ENCODE measurements at regions not wholly inside any gene's neighbourhood (a gene's known extent, or its start where the extent isn't known, plus 50 kb on each side); places are given as distances from the start of the nearest gene placed in this dataset.

DNA sequence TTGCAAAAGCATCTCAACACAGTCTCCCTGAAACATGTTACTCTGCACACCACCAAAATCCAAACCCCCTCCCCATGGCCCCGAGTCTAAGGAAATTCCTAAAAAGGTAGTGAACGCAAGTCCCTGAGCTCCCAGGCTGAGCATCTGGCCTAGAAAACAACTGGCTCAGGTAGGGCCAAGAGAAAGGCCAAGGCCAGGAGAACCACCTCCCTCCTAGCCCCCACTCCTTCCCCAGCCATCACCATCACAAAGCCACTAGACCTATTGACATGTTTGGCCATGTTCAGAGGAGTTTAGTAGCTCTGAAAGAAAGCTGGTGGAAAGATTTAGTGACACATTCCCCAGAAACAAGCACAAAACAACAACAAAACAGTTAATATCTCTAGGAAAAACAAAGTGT lies 220.0 kb upstream of the PSMD7 start:
- Histone ChIP-seq H3K9me3 (ENCODE audit: control insufficient read depth, low read length) (no peaks in the 10 kb centered on the region), H3K4me3 (ENCODE audit: insufficient read depth, low read depth, low read length) (no peak overlapping the region), H3K27ac (ENCODE audit: insufficient read depth, low read depth, low read length, poor library complexity, severe bottlenecking) (no peak overlapping the region), H3K36me3 (ENCODE audit: control insufficient read depth, insufficient read depth, low read length) (no peaks in the 10 kb centered on the region), H3K27me3 (ENCODE audit: control insufficient read depth, insufficient read depth, low read length, poor library complexity, severe bottlenecking) (no peaks in the 10 kb centered on the region), H3K4me1 (ENCODE audit: control insufficient read depth, insufficient read depth, low read length) (no peaks in the 10 kb centered on the region)
- 87 to 100% methylated on average over 2 of the region's 2 CpGs for WGBS, 2 experiments

DNA sequence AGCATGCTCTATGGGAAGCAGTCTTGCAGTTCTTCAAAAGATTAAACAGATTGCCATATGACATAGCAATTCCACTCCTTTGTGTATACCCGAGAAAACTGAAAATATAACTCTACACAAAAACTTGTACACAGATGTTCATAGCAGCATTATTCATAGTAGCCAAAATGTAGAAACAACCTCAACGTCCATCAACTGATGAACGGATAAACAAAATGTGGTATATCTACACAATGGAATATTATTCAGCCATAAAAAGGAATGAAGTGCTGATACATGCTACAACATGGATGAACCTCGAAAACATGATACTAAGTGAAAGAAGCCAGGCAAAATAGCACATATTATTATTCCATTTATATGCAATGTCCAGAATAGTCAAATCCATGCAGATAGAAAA lies 221.2 kb upstream of the PSMD7 start:
- H3K36me3 ChIP-seq (ENCODE audit: control insufficient read depth, insufficient read depth, low read length) = no peaks in the 10 kb centered on the region
- no peak overlapping the region for H3K27ac ChIP-seq (ENCODE audit: insufficient read depth, low read depth, low read length, poor library complexity, severe bottlenecking)
- H3K9me3 ChIP-seq (ENCODE audit: control insufficient read depth, low read length) = no peaks in the 10 kb centered on the region
- H3K4me1 ChIP-seq (ENCODE audit: control insufficient read depth, insufficient read depth, low read length) = no peaks in the 10 kb centered on the region
- H3K27me3 ChIP-seq (ENCODE audit: control insufficient read depth, insufficient read depth, low read length, poor library complexity, severe bottlenecking) = no peaks in the 10 kb centered on the region
- H3K4me3 ChIP-seq (ENCODE audit: insufficient read depth, low read depth, low read length) = no peak overlapping the region
- WGBS, 2 experiments = 87 to 95% methylated on average over 2 to 4 of the region's 4 CpGs

DNA sequence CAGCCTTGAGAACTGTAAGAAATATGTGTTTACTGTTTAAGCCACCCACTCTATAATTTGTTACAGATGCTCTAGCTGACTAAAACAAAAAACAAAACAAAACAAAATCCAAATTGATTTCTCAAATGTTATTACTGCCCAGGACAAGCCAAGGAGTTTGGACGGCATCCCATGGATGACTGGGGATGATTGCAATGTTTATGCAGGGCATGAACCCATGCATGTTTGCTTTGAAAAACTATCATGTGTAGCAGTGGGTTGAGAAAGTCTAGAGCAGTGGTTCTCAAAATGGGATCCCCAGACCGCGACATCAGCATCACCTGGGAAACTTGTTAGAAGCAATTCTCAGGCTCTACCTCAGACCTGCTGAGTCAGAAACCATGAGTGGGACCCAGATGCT lies 223.2 kb upstream of the PSMD7 start:
- WGBS, 2 experiments = 94 to 98% methylated on average over 3 of the region's 3 CpGs
- Histone ChIP-seq H3K27ac (ENCODE audit: insufficient read depth, low read depth, low read length, poor library complexity, severe bottlenecking) (no peak overlapping the region), H3K4me3 (ENCODE audit: insufficient read depth, low read depth, low read length) (no peak overlapping the region), H3K36me3 (ENCODE audit: control insufficient read depth, insufficient read depth, low read length) (no peaks in the 10 kb centered on the region), H3K27me3 (ENCODE audit: control insufficient read depth, insufficient read depth, low read length, poor library complexity, severe bottlenecking) (no peaks in the 10 kb centered on the region), H3K9me3 (ENCODE audit: control insufficient read depth, low read length) (no peaks in the 10 kb centered on the region), H3K4me1 (ENCODE audit: control insufficient read depth, insufficient read depth, low read length) (no peaks in the 10 kb centered on the region)

DNA sequence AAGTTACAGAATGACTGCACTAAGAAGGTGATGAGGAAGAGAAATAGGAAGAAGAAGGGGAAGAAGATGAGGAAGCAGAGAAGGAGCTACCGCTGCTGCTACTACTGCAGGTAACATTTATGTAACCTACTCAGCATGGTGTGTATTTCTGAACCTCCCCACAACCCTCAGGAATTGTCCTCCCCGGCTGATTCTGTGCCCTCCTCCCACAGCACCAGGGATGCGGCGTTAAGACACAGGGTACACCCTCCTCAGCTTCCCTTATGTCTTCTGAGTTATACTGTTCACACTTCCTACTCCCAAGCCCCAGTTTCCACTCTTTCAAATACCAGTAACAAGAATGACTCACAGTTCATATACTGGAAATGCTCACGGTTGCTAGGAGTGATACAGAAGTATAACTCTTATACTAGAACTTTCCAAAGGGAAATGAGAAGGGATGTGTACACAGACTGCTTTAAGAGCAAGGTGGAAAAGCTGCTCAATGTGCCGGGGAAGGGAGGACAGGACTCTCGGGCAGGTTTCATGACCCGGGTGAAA lies 224.5 kb upstream of the PSMD7 start:
- no peaks in the 10 kb centered on the region for H3K27me3 ChIP-seq (ENCODE audit: control insufficient read depth, insufficient read depth, low read length, poor library complexity, severe bottlenecking)
- no peak overlapping the region for H3K27ac ChIP-seq (ENCODE audit: insufficient read depth, low read depth, low read length, poor library complexity, severe bottlenecking)
- H3K36me3 ChIP-seq (ENCODE audit: control insufficient read depth, insufficient read depth, low read length) = no peaks in the 10 kb centered on the region
- peaks cover 3% of the 10 kb centered on the region for H3K4me1 ChIP-seq (ENCODE audit: control insufficient read depth, insufficient read depth, low read length)
- no peak overlapping the region for H3K4me3 ChIP-seq (ENCODE audit: insufficient read depth, low read depth, low read length)
- 91 to 94% methylated on average over 7 to 8 of the region's 8 CpGs for WGBS, 2 experiments
- no peaks in the 10 kb centered on the region for H3K9me3 ChIP-seq (ENCODE audit: control insufficient read depth, low read length)

DNA sequence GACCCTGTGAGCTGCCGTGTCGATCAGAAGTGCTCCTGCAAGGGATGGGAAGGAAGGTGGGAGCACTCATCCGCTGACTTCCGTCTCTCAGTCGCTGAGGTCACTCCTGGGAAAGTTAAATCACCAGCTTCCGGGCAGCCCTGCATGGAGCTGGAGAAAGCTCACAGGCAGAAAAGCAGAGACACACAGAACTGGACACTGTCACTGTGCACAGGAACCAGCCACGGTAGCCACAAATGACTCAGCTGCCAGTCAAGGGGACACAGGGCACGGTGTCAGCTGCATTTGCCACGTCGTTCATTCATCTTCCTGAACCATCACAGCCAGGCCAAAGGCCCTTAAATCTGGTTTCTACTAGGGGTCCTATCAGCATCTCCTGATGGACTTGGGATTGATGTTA lies 226.4 kb upstream of the PSMD7 start:
- no peak overlapping the region for H3K27ac ChIP-seq (ENCODE audit: insufficient read depth, low read depth, low read length, poor library complexity, severe bottlenecking)
- no peaks in the 10 kb centered on the region for H3K36me3 ChIP-seq (ENCODE audit: control insufficient read depth, insufficient read depth, low read length)
- H3K9me3 ChIP-seq (ENCODE audit: control insufficient read depth, low read length) = no peaks in the 10 kb centered on the region
- H3K4me3 ChIP-seq (ENCODE audit: insufficient read depth, low read depth, low read length) = no peak overlapping the region
- H3K27me3 ChIP-seq (ENCODE audit: control insufficient read depth, insufficient read depth, low read length, poor library complexity, severe bottlenecking) = no peaks in the 10 kb centered on the region
- 84 to 88% methylated on average over 10 of the region's 10 CpGs for WGBS, 2 experiments
- H3K4me1 ChIP-seq (ENCODE audit: control insufficient read depth, insufficient read depth, low read length) = peaks cover 21% of the 10 kb centered on the region

DNA sequence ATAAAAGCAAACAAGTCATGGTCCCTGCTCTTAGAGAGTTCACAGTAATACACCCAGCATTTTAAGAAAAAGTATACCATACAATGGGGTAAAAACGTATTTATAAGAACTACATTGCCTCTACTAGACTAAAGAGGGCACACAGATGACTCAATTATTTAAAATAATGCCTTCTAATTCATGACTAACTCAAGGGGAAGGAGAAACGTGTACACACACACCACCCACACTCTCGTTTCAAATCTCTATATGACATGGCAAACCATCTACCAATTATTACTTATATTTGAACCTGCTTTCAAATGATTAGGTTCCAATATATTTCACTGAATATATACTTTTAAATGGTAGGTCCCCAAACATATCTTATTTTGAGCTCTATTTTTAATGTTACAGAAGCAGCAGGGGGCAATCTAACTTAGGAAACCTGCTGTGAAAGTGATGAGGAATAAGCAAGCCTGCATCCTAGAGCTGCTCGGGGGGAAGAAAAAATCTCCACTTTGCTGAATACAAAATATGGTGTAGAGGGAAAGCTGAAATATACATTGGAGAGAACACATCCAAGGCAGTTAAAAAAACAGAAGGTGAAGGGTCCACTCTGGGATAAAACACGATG lies 232.4 kb upstream of the PSMD7 start:
- 85 to 87% methylated on average over 3 to 5 of the region's 5 CpGs for WGBS, 2 experiments
- H3K27me3 ChIP-seq (ENCODE audit: control insufficient read depth, insufficient read depth, low read length, poor library complexity, severe bottlenecking) = no peaks in the 10 kb centered on the region
- H3K27ac ChIP-seq (ENCODE audit: insufficient read depth, low read depth, low read length, poor library complexity, severe bottlenecking) = no peak overlapping the region
- no peaks in the 10 kb centered on the region for H3K9me3 ChIP-seq (ENCODE audit: control insufficient read depth, low read length)
- peaks cover 25% of the 10 kb centered on the region for H3K4me1 ChIP-seq (ENCODE audit: control insufficient read depth, insufficient read depth, low read length)
- no peak overlapping the region for H3K4me3 ChIP-seq (ENCODE audit: insufficient read depth, low read depth, low read length)
- H3K36me3 ChIP-seq (ENCODE audit: control insufficient read depth, insufficient read depth, low read length) = no peaks in the 10 kb centered on the region

DNA sequence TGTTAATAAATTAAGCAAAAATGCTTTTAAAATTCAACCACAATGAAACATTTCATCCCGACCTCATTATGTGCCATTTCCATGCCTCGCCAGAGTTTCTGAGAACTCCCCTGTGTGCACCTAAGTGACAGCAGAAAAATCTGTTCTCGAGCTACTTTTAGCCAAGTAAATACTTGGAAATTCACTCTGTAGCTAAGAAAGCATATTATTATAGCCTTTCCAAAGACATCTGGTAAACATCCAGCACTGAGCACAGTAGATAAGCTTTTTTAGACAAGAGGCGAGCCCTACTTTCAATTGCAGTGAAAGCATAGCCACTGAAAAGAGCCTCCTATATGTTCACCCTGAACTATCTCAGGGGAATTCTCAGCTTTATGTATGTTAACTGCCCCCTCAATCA lies 242.8 kb upstream of the PSMD7 start:
- H3K4me3 ChIP-seq (ENCODE audit: insufficient read depth, low read depth, low read length) = no peak overlapping the region
- no peaks in the 10 kb centered on the region for H3K36me3 ChIP-seq (ENCODE audit: control insufficient read depth, insufficient read depth, low read length)
- H3K27ac ChIP-seq (ENCODE audit: insufficient read depth, low read depth, low read length, poor library complexity, severe bottlenecking) = no peak overlapping the region
- no peaks in the 10 kb centered on the region for H3K4me1 ChIP-seq (ENCODE audit: control insufficient read depth, insufficient read depth, low read length)
- no peaks in the 10 kb centered on the region for H3K27me3 ChIP-seq (ENCODE audit: control insufficient read depth, insufficient read depth, low read length, poor library complexity, severe bottlenecking)
- H3K9me3 ChIP-seq (ENCODE audit: control insufficient read depth, low read length) = no peaks in the 10 kb centered on the region
- WGBS, 2 experiments = 94 to 95% methylated on average over 4 of the region's 4 CpGs

DNA sequence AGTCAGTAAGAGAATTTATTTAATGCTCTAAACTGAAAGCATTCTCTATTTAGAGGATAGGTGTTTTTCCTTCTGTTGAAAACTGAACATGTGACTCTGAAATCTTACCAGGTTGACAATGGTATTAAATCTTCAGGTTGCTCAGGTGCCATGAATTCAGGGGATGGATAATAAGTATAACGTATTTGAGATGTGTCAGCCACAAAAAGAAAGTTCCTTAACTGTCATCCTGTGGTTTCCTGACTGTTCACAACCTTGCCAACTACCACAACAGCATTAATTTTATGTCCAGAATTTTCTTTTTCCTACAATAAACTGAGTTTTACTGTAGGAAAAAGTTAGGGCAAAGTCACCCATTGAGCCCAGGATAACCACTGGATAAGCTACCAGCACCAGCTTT lies 243.3 kb upstream of the PSMD7 start:
- no peak overlapping the region for H3K27ac ChIP-seq (ENCODE audit: insufficient read depth, low read depth, low read length, poor library complexity, severe bottlenecking)
- H3K36me3 ChIP-seq (ENCODE audit: control insufficient read depth, insufficient read depth, low read length) = no peaks in the 10 kb centered on the region
- no peaks in the 10 kb centered on the region for H3K27me3 ChIP-seq (ENCODE audit: control insufficient read depth, insufficient read depth, low read length, poor library complexity, severe bottlenecking)
- WGBS, 2 experiments = 100% methylated on average over 1 of the region's 1 CpG
- H3K4me3 ChIP-seq (ENCODE audit: insufficient read depth, low read depth, low read length) = no peak overlapping the region
- H3K9me3 ChIP-seq (ENCODE audit: control insufficient read depth, low read length) = no peaks in the 10 kb centered on the region
- H3K4me1 ChIP-seq (ENCODE audit: control insufficient read depth, insufficient read depth, low read length) = no peaks in the 10 kb centered on the region

DNA sequence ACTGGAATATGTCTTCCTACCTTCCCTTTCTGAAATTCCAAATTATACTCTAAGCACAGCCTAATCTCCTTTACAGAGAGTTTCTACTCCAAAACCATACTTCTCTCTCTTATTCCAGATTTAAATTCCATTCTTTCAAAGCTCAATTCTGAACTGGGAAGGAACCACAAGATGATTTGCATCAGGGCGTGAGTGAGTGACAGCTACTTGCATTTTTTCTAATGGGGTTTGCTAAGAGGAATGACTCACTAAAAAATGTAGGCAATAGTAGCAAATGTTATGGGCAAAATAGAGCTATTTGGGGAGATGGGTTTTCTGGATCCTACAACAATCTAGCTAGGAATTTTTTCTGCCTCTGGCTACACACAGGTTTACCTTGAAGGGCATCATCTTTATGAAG lies 244.6 kb upstream of the PSMD7 start:
- WGBS, 2 experiments = 94 to 95% methylated on average over 1 of the region's 1 CpG
- H3K27ac ChIP-seq (ENCODE audit: insufficient read depth, low read depth, low read length, poor library complexity, severe bottlenecking) = no peak overlapping the region
- no peaks in the 10 kb centered on the region for H3K27me3 ChIP-seq (ENCODE audit: control insufficient read depth, insufficient read depth, low read length, poor library complexity, severe bottlenecking)
- no peak overlapping the region for H3K4me3 ChIP-seq (ENCODE audit: insufficient read depth, low read depth, low read length)
- H3K36me3 ChIP-seq (ENCODE audit: control insufficient read depth, insufficient read depth, low read length) = no peaks in the 10 kb centered on the region
- no peaks in the 10 kb centered on the region for H3K9me3 ChIP-seq (ENCODE audit: control insufficient read depth, low read length)
- H3K4me1 ChIP-seq (ENCODE audit: control insufficient read depth, insufficient read depth, low read length) = no peaks in the 10 kb centered on the region

DNA sequence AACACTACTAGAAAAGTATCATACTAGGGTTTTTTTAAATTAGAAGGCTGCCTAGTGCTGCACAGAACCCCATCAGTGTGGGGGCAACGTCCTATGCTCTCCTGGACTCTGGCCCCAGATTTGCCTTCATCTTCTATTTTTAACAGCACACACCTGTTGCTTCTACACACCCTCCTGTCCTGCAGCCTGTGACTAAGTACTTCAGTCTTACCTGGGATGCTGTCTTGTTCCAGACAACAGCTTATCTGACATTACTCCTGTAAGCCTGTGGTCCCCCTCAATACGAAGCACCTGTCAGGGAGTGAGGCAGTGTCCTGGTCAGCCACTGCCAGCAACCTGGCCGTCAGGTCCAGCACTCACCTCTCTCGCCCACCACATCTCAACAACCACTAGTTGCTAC lies 247.6 kb upstream of the PSMD7 start:
- Histone ChIP-seq H3K36me3 (ENCODE audit: control insufficient read depth, insufficient read depth, low read length) (no peaks in the 10 kb centered on the region), H3K27me3 (ENCODE audit: control insufficient read depth, insufficient read depth, low read length, poor library complexity, severe bottlenecking) (no peaks in the 10 kb centered on the region), H3K4me1 (ENCODE audit: control insufficient read depth, insufficient read depth, low read length) (no peaks in the 10 kb centered on the region), H3K27ac (ENCODE audit: insufficient read depth, low read depth, low read length, poor library complexity, severe bottlenecking) (no peak overlapping the region), H3K4me3 (ENCODE audit: insufficient read depth, low read depth, low read length) (no peak overlapping the region), H3K9me3 (ENCODE audit: control insufficient read depth, low read length) (no peaks in the 10 kb centered on the region)
- WGBS, 2 experiments = 92 to 94% methylated on average over 4 of the region's 4 CpGs

DNA sequence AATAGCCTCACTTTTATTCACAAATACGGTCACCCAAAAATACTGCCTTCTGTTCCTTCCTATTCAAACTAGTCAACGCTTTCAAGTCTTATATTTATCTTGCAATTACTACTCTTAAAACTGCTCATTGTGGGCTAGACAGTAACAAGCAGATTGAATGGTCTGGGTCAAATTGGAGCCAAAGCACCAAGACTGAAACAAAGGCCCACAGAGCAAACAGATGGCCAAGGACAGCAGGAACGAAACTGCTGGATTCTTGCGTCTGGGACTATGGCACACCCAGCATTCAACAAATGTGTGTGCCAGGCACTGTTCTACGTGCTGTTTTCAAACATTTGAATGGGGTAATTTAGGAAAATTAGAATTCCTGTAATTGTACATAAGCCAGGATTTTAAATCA lies 250.1 kb upstream of the PSMD7 start:
- H3K9me3 ChIP-seq (ENCODE audit: control insufficient read depth, low read length) = no peaks in the 10 kb centered on the region
- 93 to 96% methylated on average over 5 of the region's 5 CpGs for WGBS, 2 experiments
- no peak overlapping the region for H3K27ac ChIP-seq (ENCODE audit: insufficient read depth, low read depth, low read length, poor library complexity, severe bottlenecking)
- H3K4me1 ChIP-seq (ENCODE audit: control insufficient read depth, insufficient read depth, low read length) = no peaks in the 10 kb centered on the region
- H3K4me3 ChIP-seq (ENCODE audit: insufficient read depth, low read depth, low read length) = no peak overlapping the region
- H3K36me3 ChIP-seq (ENCODE audit: control insufficient read depth, insufficient read depth, low read length) = no peaks in the 10 kb centered on the region
- H3K27me3 ChIP-seq (ENCODE audit: control insufficient read depth, insufficient read depth, low read length, poor library complexity, severe bottlenecking) = no peaks in the 10 kb centered on the region

Measured in ectodermal cell (in vitro differentiated cells).